Neuronal stem cell (in vitro differentiated cells): ENCODE measurements at regions not wholly inside any gene's neighbourhood (a gene's known extent, or its start where the extent isn't known, plus 50 kb on each side); places are given as distances from the start of the nearest gene placed in this dataset. TPM values are rescaled to one million over a fixed set of nuclear protein-coding genes. Genes with fewer than 3 reads are reported as not detected.

Experiments used
- DNase-seq: peaks from one replicate; pipeline ENCODE4 v3.0.0-alpha.2; 2013; ENCODE audit warnings: low spot score
- H2AFZ ChIP-seq: one replicate; pipeline ENCODE4 v1.6.1; 2013; ENCODE audit warnings: mild to moderate bottlenecking, low read length, inconsistent platforms
- H2AK5ac ChIP-seq: 2 replicates; pipeline ENCODE4 v1.6.1; 2013; ENCODE audit warnings: low read depth, mild to moderate bottlenecking, inconsistent platforms, low read length, moderate library complexity, mixed read lengths
- H2BK120ac ChIP-seq: 2 replicates; pipeline ENCODE4 v1.6.1; 2013; ENCODE audit warnings: low read depth, mild to moderate bottlenecking, inconsistent platforms, low read length, moderate library complexity, mixed read lengths
- H2BK12ac ChIP-seq: one replicate; pipeline ENCODE4 v1.6.1; 2013; ENCODE audit warnings: low read length, inconsistent platforms
- H2BK15ac ChIP-seq: 2 replicates; pipeline ENCODE4 v1.6.1; 2013; ENCODE audit warnings: mild to moderate bottlenecking, low read length, inconsistent platforms, mixed read lengths
- H2BK5ac ChIP-seq: one replicate; pipeline ENCODE4 v1.6.1; 2013; ENCODE audit warnings: inconsistent platforms, mild to moderate bottlenecking, low read length, moderate library complexity
- H3K14ac ChIP-seq: one replicate; pipeline ENCODE4 v1.6.1; 2013; ENCODE audit warnings: low read length, inconsistent platforms
- H3K18ac ChIP-seq: 2 replicates; pipeline ENCODE4 v1.6.1; 2013; ENCODE audit warnings: low read length, inconsistent platforms
- H3K23ac ChIP-seq: 2 replicates; pipeline ENCODE4 v1.6.1; 2013; ENCODE audit warnings: low read depth, mild to moderate bottlenecking, mixed read lengths, low read length, inconsistent platforms; ENCODE audit not compliant: poor library complexity
- H3K27ac ChIP-seq: replicated peaks from 3 replicates; pipeline ENCODE4 v1.5.1; 2013; ENCODE audit warnings: low read length, inconsistent platforms
- H3K27me3 ChIP-seq, 3 experiments: 2 replicates each; pipeline ENCODE4 v1.6.1; 2013; ENCODE audit warnings: low read length in 3 of 3, mild to moderate bottlenecking in 2 of 3, inconsistent platforms in 1 of 3, low read depth in 1 of 3, mixed read lengths in 1 of 3, moderate library complexity in 1 of 3; ENCODE audit not compliant: control insufficient read depth in 3 of 3, insufficient read depth in 3 of 3
- H3K36me3 ChIP-seq, 2 donors: replicated peaks in 1 of 2; 2 replicates each; pipeline ENCODE4 v1.6.1; 2013; ENCODE audit warnings: low read length in 2 of 2; ENCODE audit not compliant: control insufficient read depth in 2 of 2, insufficient read depth in 2 of 2
- H3K4ac ChIP-seq: 2 replicates; pipeline ENCODE4 v1.6.1; 2013; ENCODE audit warnings: inconsistent platforms, mild to moderate bottlenecking, low read length, moderate library complexity
- H3K4me1 ChIP-seq, 2 donors: 1 replicate in 1 of 2; 2 replicates in 1 of 2; pipeline ENCODE4 v1.6.1; 2013; ENCODE audit warnings: low read length in 2 of 2, low read depth in 1 of 2; ENCODE audit not compliant: control insufficient read depth in 2 of 2, insufficient read depth in 1 of 2
- H3K4me2 ChIP-seq: one replicate; pipeline ENCODE4 v1.6.1; 2013; ENCODE audit warnings: mild to moderate bottlenecking, low read length, inconsistent platforms; ENCODE audit not compliant: insufficient read depth, poor library complexity, severe bottlenecking
- H3K4me3 ChIP-seq, 2 donors: 2 replicates each; pipeline ENCODE4 v1.5.1; 2013; ENCODE audit warnings: low read length in 2 of 2, mild to moderate bottlenecking in 2 of 2, inconsistent platforms in 1 of 2, moderate library complexity in 1 of 2
- H3K79me1 ChIP-seq: one replicate; pipeline ENCODE4 v1.6.1; 2013; ENCODE audit warnings: low read depth, mild to moderate bottlenecking, inconsistent platforms, low read length, moderate library complexity
- H3K9ac ChIP-seq: one replicate; pipeline ENCODE4 v1.6.1; 2013; ENCODE audit warnings: mild to moderate bottlenecking, low read depth, low read length, inconsistent platforms; ENCODE audit not compliant: poor library complexity
- H3K9me3 ChIP-seq, 2 donors: replicated peaks in 1 of 2; 2 replicates each; pipeline versions ENCODE3 to v1.6.1; 2013; ENCODE audit warnings: low read length in 2 of 2, mild to moderate bottlenecking in 2 of 2, inconsistent platforms in 1 of 2, low read depth in 1 of 2, mixed read lengths in 1 of 2, moderate library complexity in 1 of 2; ENCODE audit not compliant: control insufficient read depth in 2 of 2, insufficient read depth in 1 of 2
- H4K8ac ChIP-seq: one replicate; pipeline ENCODE4 v1.6.1; 2013; ENCODE audit warnings: low read depth, mild to moderate bottlenecking, inconsistent platforms, low read length, moderate library complexity
- H4K91ac ChIP-seq: one replicate; pipeline ENCODE4 v1.6.1; 2013; ENCODE audit warnings: low read length, low read depth, mild to moderate bottlenecking, inconsistent platforms; ENCODE audit not compliant: poor library complexity
- whole genome bisulfite sequencing, 2 donors: extraction: QIAGEN DNeasy Blood & Tissue Kit; methylation state at CpG; one replicate each; pipeline ENCODE4 v1.1.7; 2013; ENCODE audit warnings: missing lambda C conversion rate in 2 of 2, mixed read lengths in 1 of 2; ENCODE audit not compliant: insufficient read length in 2 of 2, insufficient replicate concordance in 1 of 2; ENCODE audit errors: extremely low coverage in 2 of 2; 5-methylcytosine and 5-hydroxymethylcytosine counted together
- small RNA-seq: library from polyadenylated mRNA; stranded (forward); fragments of <200 nt; extraction: miRNeasy Mini kit (QIAGEN cat#:217004); gene quantifications from one replicate; pipeline ENCODE3, GENCODE V24; 2013; ENCODE audit not compliant: insufficient read depth

GRCh38 chr4:98712607-98713006 lies 54.2 kb upstream of the TSPAN5 start:
- H3K14ac ChIP-seq = no peak overlapping the region
- no peak overlapping the region for H3K9ac ChIP-seq
- H3K9me3 ChIP-seq = no peaks in the 10 kb centered on the region
- no peak overlapping the region for H3K18ac ChIP-seq
- H2AK5ac ChIP-seq = no peak overlapping the region
- no peak for DNase-seq
- no peak overlapping the region for H2BK12ac ChIP-seq
- H2BK15ac ChIP-seq = no peak overlapping the region
- H2BK120ac ChIP-seq = no peak overlapping the region
- H3K4ac ChIP-seq = no peak overlapping the region
- H2BK5ac ChIP-seq = no peak overlapping the region
- no peak overlapping the region for H3K23ac ChIP-seq
- H3K4me1 ChIP-seq = no peaks in the 10 kb centered on the region
- peaks cover 0 to 3% (median 0%) of the 10 kb centered on the region in 3 experiments for H3K27me3 ChIP-seq
- H2AFZ ChIP-seq = no peak overlapping the region
- no peak overlapping the region for H3K4me3 ChIP-seq
- H3K79me1 ChIP-seq = no peaks in the 10 kb centered on the region
- H4K8ac ChIP-seq = no peak overlapping the region
- no peak overlapping the region for H4K91ac ChIP-seq
- H3K4me2 ChIP-seq = no peak overlapping the region
- WGBS, 2 donors = no CpG with 5 or more reads among the region's 2 CpGs
- no peaks in the 10 kb centered on the region for H3K36me3 ChIP-seq
- H3K27ac ChIP-seq = no peak overlapping the region

- Histone ChIP-seq H3K4ac (no peak overlapping the region), H2BK5ac (no peak overlapping the region), H3K4me2 (no peak overlapping the region), H3K36me3 (no peaks in the 10 kb centered on the region), H2AK5ac (no peak overlapping the region), H3K9me3 (no peaks in the 10 kb centered on the region), H3K18ac (no peak overlapping the region), H3K14ac (no peak overlapping the region), H2BK120ac (no peak overlapping the region), H2AFZ (no peak overlapping the region), H3K27me3 (peaks cover 0 to 3% (median 0%) of the 10 kb centered on the region in 3 experiments), H3K23ac (no peak overlapping the region), H2BK12ac (no peak overlapping the region), H3K4me3 (no peak overlapping the region), H4K8ac (no peak overlapping the region), H4K91ac (no peak overlapping the region), H2BK15ac (no peak overlapping the region), H3K27ac (no peak overlapping the region), H3K9ac (no peak overlapping the region), H3K79me1 (no peaks in the 10 kb centered on the region), H3K4me1 (no peaks in the 10 kb centered on the region)
- no peak for DNase-seq
Measured at GRCh38 chr4:98711526-98711925, 53.1 kb upstream of the TSPAN5 start.

GRCh38 chr4:98710831-98711230 lies 52.4 kb upstream of the TSPAN5 start:
- Histone ChIP-seq H3K27me3 (peaks cover 0 to 3% (median 0%) of the 10 kb centered on the region in 3 experiments), H3K36me3 (no peaks in the 10 kb centered on the region), H3K14ac (no peak overlapping the region), H3K9me3 (peaks cover 0 to 1% of the 10 kb centered on the region in 2 donors), H3K4me1 (no peaks in the 10 kb centered on the region), H3K4me3 (no peak overlapping the region), H3K27ac (no peak overlapping the region), H4K8ac (no peak overlapping the region), H2AFZ (no peak overlapping the region), H2BK15ac (no peak overlapping the region), H2BK5ac (no peak overlapping the region), H3K4me2 (no peak overlapping the region), H3K23ac (no peak overlapping the region), H2BK120ac (no peak overlapping the region), H3K9ac (no peak overlapping the region), H3K18ac (no peak overlapping the region), H2BK12ac (no peak overlapping the region), H4K91ac (no peak overlapping the region), H3K4ac (no peak overlapping the region), H3K79me1 (no peaks in the 10 kb centered on the region), H2AK5ac (no peak overlapping the region)
- no CpG with 5 or more reads among the region's 4 CpGs for WGBS, 2 donors
- no peak for DNase-seq

Small RNA genes in the stretch of these regions (small RNA-seq; reads per million reads assigned to genes)
- gene AC114811.1 = not detected
